Common myeloid progenitor, CD34-positive (primary cell): ENCODE measurements at regions not wholly inside any gene's neighbourhood (a gene's known extent, or its start where the extent isn't known, plus 50 kb on each side); places are given as distances from the start of the nearest gene placed in this dataset.

Experiments used
- CTCF ChIA-PET: fragments of 350-600 bp; sonication (Branson Sonifier 250); formaldehyde crosslinking; loops from one replicate; lab custom pipeline; 2021; ENCODE audit warnings: antibody characterized with exemption; lab: Charles Lee
- POLR2A ChIA-PET: fragments of 350-600 bp; sonication (Branson Sonifier 250); formaldehyde crosslinking; loops from one replicate; lab custom pipeline; 2021; ENCODE audit warnings: antibody characterized with exemption; lab: Charles Lee
- DNase-seq, 3 donors: peaks; one replicate each; pipeline versions ENCODE4 v3.0.0 to v3.0.0-alpha.2; 2013
- H3K27ac ChIP-seq, 2 experiments: 1 replicate in 1 of 2; 2 replicates in 1 of 2; pipeline ENCODE4 v1.7.0; 2013; ENCODE audit warnings: inconsistent platforms in 2 of 2, low read length in 2 of 2, mild to moderate bottlenecking in 2 of 2, low read depth in 1 of 2, moderate library complexity in 1 of 2; ENCODE audit not compliant: severe bottlenecking in 2 of 2, insufficient read depth in 1 of 2, poor library complexity in 1 of 2
- H3K27me3 ChIP-seq, 5 experiments: replicated peaks in 2 of 5; 1 replicate in 3 of 5; 2 replicates in 2 of 5; pipeline versions ENCODE4 v1.6.1 to v1.7.0; 2013; ENCODE audit warnings: low read length in 4 of 5, mild to moderate bottlenecking in 2 of 5, moderate library complexity in 2 of 5, inconsistent platforms in 1 of 5; ENCODE audit not compliant: insufficient read depth in 5 of 5, control insufficient read depth in 4 of 5
- H3K36me3 ChIP-seq, 4 experiments: 1 replicate in 2 of 4; 2 replicates in 2 of 4; pipeline versions ENCODE4 v1.6.1 to v1.7.0; 2013; ENCODE audit warnings: low read length in 3 of 4, control low read depth in 1 of 4, mild to moderate bottlenecking in 1 of 4; ENCODE audit not compliant: control insufficient read depth in 4 of 4, insufficient read depth in 4 of 4
- H3K4me1 ChIP-seq, 4 experiments: 1 replicate in 3 of 4; 2 replicates in 1 of 4; pipeline versions ENCODE4 v1.6.1 to v1.7.1; 2013; ENCODE audit warnings: low read length in 3 of 4, mild to moderate bottlenecking in 3 of 4, control low read depth in 1 of 4, inconsistent platforms in 1 of 4, moderate library complexity in 1 of 4; ENCODE audit not compliant: control insufficient read depth in 4 of 4, insufficient read depth in 4 of 4; ENCODE audit errors: control extremely low read depth in 1 of 4
- H3K4me3 ChIP-seq, 7 experiments: 1 replicate in 4 of 7; 2 replicates in 3 of 7; pipeline versions ENCODE4 v1.5.1 to v1.7.0; 2013; ENCODE audit warnings: mild to moderate bottlenecking in 7 of 7, low read length in 6 of 7, moderate library complexity in 6 of 7, inconsistent platforms in 2 of 7, low read depth in 2 of 7, control low read depth in 1 of 7; ENCODE audit not compliant: insufficient read depth in 4 of 7, control insufficient read depth in 1 of 7; ENCODE audit errors: extremely low read depth in 1 of 7
- H3K9me3 ChIP-seq, 5 experiments: 1 replicate in 4 of 5; 2 replicates in 1 of 5; pipeline versions ENCODE4 v1.6.1 to v1.7.1; 2013; ENCODE audit warnings: low read length in 4 of 5, mild to moderate bottlenecking in 2 of 5, inconsistent platforms in 1 of 5, low read depth in 1 of 5, moderate library complexity in 1 of 5; ENCODE audit not compliant: control insufficient read depth in 4 of 5, insufficient read depth in 2 of 5; ENCODE audit errors: control extremely low read depth in 1 of 5
- WGBS: methylation state at CpG from one replicate; pipeline ENCODE4 v1.1.5; 2013; ENCODE audit not compliant: insufficient coverage; 5-methylcytosine and 5-hydroxymethylcytosine counted together

DNA sequence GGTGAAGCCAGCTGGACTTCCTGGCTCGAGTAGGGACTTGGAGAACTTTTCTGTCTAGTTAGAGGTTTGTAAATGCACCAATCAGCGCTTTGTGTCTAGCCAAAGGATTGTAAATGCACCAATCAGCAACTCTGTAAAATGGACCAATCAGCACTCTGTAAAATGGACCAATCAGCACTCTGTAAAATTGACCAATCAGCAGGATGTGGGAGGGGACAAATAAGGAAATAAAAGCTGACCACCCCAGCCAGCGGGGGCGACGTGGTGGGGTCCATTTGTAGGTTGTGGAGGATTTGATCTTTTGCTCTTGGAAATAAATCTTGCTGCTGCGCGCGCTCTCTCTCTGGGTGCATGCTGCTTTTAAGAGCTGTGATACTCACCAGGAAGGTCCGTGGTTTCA is 202.9 kb downstream of the MIAT start:
- Histone ChIP-seq H3K27me3 (peaks cover 0 to 6% (median 0%) of the 10 kb centered on the region in 5 experiments), H3K36me3 (no peaks in the 10 kb centered on the region), H3K4me1 (no peaks in the 10 kb centered on the region), H3K27ac (no peak overlapping the region), H3K4me3 (no peak overlapping the region), H3K9me3 (peaks cover 0 to 3% (median 2%) of the 10 kb centered on the region in 5 experiments)
- ChIA-PET POLR2A (no interaction called here), CTCF (interaction anchor here (0.6 kb wide), 1 partner anchor 183 kb away, joined by 4 read pairs; no protein-coding TSS in a partner anchor)
- 98% methylated on average over 6 of the region's 9 CpGs for WGBS
- DNase-seq: peak in 1 of 3 donors; percentile 12

DNA sequence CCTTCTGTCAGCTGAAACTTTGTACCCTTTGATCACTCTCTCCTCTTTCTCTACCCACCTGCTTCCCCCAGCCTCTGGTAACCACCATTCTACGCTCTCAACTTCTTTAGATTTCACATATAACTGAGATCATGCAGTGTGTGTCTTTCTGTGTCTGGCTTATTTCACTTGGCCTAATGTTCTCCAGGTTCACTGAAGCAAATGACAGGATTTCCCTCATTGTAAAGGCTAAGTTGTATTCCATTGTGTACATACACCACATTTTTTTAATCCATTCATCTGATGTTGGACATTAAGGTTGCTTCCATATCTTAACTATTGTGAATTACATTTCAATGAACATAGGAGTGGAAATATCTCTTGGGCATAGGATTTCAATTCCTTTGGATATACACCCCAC is 207.6 kb downstream of the MIAT start:
- H3K4me1 ChIP-seq: no peaks in the 10 kb centered on the region
- CTCF ChIA-PET: no interaction called here
- 88% methylated on average over 1 of the region's 1 CpG for WGBS

DNA sequence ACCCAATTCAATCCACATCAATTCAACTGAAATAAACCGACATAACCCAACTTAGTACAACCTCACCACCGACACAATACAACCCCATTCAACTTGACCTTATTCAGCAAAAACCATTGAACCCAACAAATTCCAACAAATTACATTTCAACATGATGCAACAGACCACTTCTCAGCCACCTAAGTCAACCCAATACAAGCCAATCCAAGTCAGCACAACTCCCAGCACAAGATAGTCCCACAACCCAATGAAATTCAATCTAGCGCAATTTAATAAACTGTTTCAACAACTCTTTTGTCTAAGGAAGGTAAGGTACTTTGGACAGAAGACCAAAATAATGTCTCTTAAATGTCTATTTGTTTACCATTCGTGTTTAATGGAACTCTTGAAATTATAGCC is 226.0 kb downstream of the MIAT start:
- Histone ChIP-seq H3K36me3 (no peaks in the 10 kb centered on the region), H3K27ac (no peak overlapping the region), H3K4me1 (no peaks in the 10 kb centered on the region), H3K27me3 (peaks cover 0 to 4% (median 0%) of the 10 kb centered on the region in 5 experiments), H3K9me3 (no peaks in the 10 kb centered on the region), H3K4me3 (no peak overlapping the region)
- WGBS: 97% methylated on average over 4 of the region's 4 CpGs
- DNase-seq: no peak
- CTCF ChIA-PET: no interaction called here
- POLR2A ChIA-PET: no interaction called here

More for the DNA sequence above, 207.6 kb downstream of the MIAT start:
- peaks cover 0 to 5% (median 3%) of the 10 kb centered on the region in 5 experiments for H3K9me3 ChIP-seq
- no peaks in the 10 kb centered on the region for H3K27me3 ChIP-seq
- POLR2A ChIA-PET: no interaction called here
- no peak overlapping the region for H3K4me3 ChIP-seq
- DNase-seq: no peak
- no peaks in the 10 kb centered on the region for H3K36me3 ChIP-seq
- no peak overlapping the region for H3K27ac ChIP-seq

DNA sequence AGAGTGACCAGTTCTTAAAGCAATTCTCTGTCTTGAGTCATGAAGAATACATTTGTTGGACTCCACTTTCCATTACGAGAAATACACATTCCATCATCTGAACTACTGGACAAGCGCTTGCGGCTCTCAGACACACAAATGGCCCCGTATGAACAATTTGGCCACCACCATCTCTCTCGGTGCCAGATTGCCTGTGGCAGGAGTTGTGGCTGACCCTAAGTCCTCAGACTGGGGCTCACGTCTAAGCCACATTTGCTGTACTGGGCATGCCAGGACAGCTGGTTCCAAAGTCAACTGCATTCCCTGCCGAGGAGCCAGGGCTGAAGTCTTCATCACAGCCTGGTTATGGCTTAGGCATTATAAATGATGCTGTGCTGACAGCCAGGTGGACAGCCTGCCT is 227.5 kb downstream of the MIAT start:
- WGBS: 100% methylated on average over 7 of the region's 7 CpGs
- no peaks in the 10 kb centered on the region for H3K36me3 ChIP-seq
- H3K9me3 ChIP-seq: no peaks in the 10 kb centered on the region
- H3K27ac ChIP-seq: no peak overlapping the region
- ChIA-PET CTCF (no interaction called here), POLR2A (no interaction called here)
- no peak for DNase-seq
- H3K4me1 ChIP-seq: no peaks in the 10 kb centered on the region
- no peak overlapping the region for H3K4me3 ChIP-seq
- peaks cover 0 to 6% (median 0%) of the 10 kb centered on the region in 5 experiments for H3K27me3 ChIP-seq

DNA sequence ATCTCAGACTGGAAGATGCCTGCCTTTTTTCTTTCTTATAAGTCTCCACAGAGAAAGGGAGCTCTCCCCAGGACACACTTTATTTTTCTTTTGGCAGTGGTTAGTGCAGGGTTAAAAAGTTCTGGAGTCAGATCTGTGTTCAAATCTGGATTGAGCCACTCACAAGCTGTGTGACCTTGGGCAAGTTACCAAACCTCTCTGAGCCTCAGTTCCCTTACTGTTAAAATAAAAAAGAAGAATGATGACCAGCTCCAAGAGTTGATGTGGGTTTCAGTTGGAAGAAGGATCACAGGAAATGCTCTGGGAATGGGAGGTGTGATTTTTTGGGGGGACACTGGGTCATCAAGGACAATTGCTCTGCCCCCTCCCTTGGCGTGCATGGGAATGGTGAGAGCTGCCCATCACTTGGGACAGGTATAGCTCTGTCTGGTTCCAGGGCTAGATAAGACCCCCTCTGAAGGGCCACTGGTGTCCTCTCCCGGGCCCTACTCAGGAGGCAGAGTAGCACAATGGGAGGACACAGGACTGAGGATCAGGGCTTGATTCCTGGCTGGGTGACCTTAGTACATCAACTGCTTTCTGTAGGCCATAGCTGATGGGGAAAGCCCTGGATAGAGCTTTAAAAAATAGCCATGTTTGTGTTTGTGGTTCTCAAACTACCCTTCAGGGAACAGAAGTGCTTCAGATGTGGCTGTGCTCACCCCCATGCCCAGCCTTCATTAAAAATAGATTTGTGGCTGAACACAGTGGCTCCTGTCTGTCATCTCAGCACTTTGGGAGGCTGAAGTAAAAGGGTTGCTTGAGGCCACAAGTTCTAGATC is 228.3 kb downstream of the MIAT start:
- Histone ChIP-seq H3K4me3 (no peak overlapping the region), H3K9me3 (no peaks in the 10 kb centered on the region), H3K27ac (no peak overlapping the region), H3K36me3 (no peaks in the 10 kb centered on the region), H3K4me1 (no peaks in the 10 kb centered on the region), H3K27me3 (peaks cover 0 to 6% (median 0%) of the 10 kb centered on the region in 5 experiments)
- CTCF ChIA-PET: no interaction called here
- WGBS: 60% methylated on average over 2 of the region's 2 CpGs
- DNase-seq: no peak
- POLR2A ChIA-PET: no interaction called here

DNA sequence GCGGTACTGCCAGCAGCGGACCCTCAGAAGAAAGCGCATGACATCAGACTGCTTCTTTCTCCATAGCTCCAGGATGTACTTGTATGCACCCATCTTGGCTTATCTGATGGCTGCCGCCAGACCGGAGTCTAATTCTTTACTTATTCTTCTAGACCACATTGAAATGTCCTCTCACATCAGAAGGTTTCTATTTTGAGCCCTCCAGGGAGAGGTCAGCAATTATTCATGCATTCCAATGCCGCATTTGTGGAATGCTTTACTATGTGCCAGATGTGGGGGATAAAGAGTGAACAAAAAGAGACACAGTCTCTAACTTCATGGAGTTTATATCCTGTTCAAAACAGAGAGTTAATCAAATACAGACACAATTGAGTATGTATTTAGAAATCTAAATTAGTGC is 230.1 kb downstream of the MIAT start:
- DNase-seq: no peak
- Histone ChIP-seq H3K4me3 (no peak overlapping the region), H3K27ac (no peak overlapping the region), H3K4me1 (no peaks in the 10 kb centered on the region), H3K9me3 (no peaks in the 10 kb centered on the region), H3K36me3 (no peaks in the 10 kb centered on the region), H3K27me3 (peaks cover 0 to 14% (median 3%) of the 10 kb centered on the region in 5 experiments)
- 95% methylated on average over 3 of the region's 6 CpGs for WGBS
- POLR2A ChIA-PET: no interaction called here
- CTCF ChIA-PET: no interaction called here

DNA sequence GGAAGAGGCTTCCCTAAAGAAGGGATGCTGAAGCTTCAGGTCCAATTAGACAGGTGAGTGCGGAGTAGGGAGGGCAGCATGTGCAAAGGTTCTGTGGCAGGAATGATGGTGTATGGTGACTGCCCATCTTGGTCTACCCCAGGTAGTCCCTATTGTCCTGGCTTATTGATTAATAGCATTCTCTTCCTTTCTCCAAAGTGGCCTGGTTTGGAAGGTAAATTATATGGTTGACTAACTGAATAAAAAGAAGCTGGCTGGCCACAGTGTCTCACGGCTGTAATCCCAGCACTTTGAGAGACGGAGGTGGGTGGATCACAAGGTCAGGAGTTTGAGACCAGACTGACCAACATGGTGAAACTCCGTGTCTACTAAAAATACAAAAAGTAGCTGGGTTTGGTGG is 230.5 kb downstream of the MIAT start:
- Histone ChIP-seq H3K27me3 (peaks cover 0 to 16% (median 7%) of the 10 kb centered on the region in 5 experiments), H3K36me3 (no peaks in the 10 kb centered on the region), H3K4me3 (no peak overlapping the region), H3K4me1 (no peaks in the 10 kb centered on the region), H3K27ac (no peak overlapping the region), H3K9me3 (no peaks in the 10 kb centered on the region)
- POLR2A ChIA-PET: no interaction called here
- WGBS: 100% methylated on average over 3 of the region's 4 CpGs
- DNase-seq: no peak
- CTCF ChIA-PET: no interaction called here
